VCaP (cell line): ENCODE measurements at regions not wholly inside any gene's neighbourhood (a gene's known extent, or its start where the extent isn't known, plus 50 kb on each side); places are given as distances from the start of the nearest gene placed in this dataset.

Source experiments
- H3K27ac ChIP-seq: fragments of 450-650 bp; 2 replicates; pipeline ENCODE4 v1.5.1; 2017
- TF ChIP-seq, protein P1 (sequence below): fragments of 450-650 bp; conservative IDR thresholded peaks from 2 replicates; pipeline ENCODE4 v1.5.1; 2017; ENCODE audit warnings: mild to moderate bottlenecking, moderate library complexity

GRCh38 chr2:65944213-65944612, 490.7 kb upstream of the MEIS1 start:
- TF ChIP-seq, protein P1, sequence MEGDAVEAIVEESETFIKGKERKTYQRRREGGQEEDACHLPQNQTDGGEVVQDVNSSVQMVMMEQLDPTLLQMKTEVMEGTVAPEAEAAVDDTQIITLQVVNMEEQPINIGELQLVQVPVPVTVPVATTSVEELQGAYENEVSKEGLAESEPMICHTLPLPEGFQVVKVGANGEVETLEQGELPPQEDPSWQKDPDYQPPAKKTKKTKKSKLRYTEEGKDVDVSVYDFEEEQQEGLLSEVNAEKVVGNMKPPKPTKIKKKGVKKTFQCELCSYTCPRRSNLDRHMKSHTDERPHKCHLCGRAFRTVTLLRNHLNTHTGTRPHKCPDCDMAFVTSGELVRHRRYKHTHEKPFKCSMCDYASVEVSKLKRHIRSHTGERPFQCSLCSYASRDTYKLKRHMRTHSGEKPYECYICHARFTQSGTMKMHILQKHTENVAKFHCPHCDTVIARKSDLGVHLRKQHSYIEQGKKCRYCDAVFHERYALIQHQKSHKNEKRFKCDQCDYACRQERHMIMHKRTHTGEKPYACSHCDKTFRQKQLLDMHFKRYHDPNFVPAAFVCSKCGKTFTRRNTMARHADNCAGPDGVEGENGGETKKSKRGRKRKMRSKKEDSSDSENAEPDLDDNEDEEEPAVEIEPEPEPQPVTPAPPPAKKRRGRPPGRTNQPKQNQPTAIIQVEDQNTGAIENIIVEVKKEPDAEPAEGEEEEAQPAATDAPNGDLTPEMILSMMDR: no peak

GRCh38 chr2:65943099-65943786, 491.7 kb upstream of the MEIS1 start:
- no peak overlapping the region for H3K27ac ChIP-seq
- TF ChIP-seq, protein P1: no peak

More at GRCh38 chr2:65944213-65944612, 490.7 kb upstream of the MEIS1 start:
- no peak overlapping the region for H3K27ac ChIP-seq

- H3K27ac ChIP-seq: no peak overlapping the region
- TF ChIP-seq, protein P1: no peak
Observed at GRCh38 chr2:65940856-65941255, 494.1 kb upstream of the MEIS1 start.

DNA sequence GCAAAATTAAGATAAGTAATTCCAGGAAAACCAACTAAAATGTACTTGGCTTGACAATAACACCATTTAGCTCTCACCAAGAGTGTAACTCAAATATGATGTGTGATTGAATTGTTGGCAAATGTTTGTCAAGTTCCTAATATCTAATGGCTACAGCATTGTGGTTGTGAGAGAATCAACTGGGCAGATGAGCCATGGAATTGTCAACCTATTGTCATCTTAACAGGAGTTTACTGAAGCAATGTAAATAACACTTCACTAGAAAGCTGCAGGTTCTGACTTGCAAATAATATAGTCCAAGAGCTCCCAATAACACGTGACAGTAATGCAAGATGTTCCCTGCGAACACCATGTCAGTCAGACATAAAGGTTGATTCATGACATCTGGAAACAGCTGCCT, 495.2 kb upstream of the MEIS1 start:
- H3K27ac ChIP-seq: no peak overlapping the region
- TF ChIP-seq, protein P1: no peak

GRCh38 chr2:65937379-65938160, 497.4 kb upstream of the MEIS1 start:
- no peak overlapping the region for H3K27ac ChIP-seq
- TF ChIP-seq, protein P1: no peak

DNA sequence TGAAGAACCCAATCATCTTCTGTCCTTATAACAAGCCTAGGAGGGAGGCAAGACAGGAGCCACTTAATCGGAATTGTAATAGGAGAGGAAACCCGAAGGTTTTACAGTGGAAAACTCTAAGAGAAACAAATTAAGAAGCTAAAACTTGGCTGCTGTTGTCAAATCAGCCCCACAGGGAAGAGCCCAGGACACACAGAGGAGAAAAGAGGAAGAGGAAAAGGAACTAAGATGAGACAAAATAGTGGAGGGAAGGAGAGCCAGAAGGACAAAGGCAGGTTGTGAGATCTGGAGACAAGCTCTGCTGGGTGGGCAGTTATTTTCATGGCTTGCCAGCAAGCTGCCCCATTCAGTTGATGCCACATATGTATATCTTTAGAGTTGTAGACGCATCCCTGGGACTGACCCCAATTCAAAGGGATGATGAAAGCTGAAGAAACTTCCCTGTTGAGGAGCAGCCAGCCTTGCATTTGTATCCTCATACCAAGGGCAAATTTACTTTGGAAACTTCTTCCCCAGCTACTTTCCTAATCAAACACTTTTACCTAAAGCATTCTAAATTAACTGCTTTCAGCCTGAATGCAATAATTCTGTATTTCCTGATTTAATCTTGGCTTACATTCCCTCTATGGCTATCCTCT, 499.8 kb upstream of the MEIS1 start:
- TF ChIP-seq, protein P1: no peak
- H3K27ac ChIP-seq: no peak overlapping the region

GRCh38 chr2:65932571-65932970, 500.2 kb upstream of the SPRED2 start:
- TF ChIP-seq, protein P1: no peak
- H3K27ac ChIP-seq: no peak overlapping the region
